Gastrocnemius medialis (tissue), 4 donors: ENCODE measurements at regions not wholly inside any gene's neighbourhood (a gene's known extent, or its start where the extent isn't known, plus 50 kb on each side); places are given as distances from the start of the nearest gene placed in this dataset.

Experiments used
- CTCF ChIP-seq, 5 experiments: fragments of 450-650 bp in 3 of 5; fragments of 200-600 bp in 2 of 5; sonication (generic) in 2 of 5; IDR thresholded peaks in 4 of 5; conservative IDR thresholded peaks in 1 of 5; 1 replicate in 4 of 5; 2 replicates in 1 of 5; pipeline ENCODE4 v1.5.1; 2016 to 2019; ENCODE audit warnings: antibody characterized with exemption in 5 of 5, mild to moderate bottlenecking in 3 of 5, moderate library complexity in 3 of 5
- POLR2A ChIP-seq, 2 donors: fragments of 450-650 bp; IDR thresholded peaks; one replicate each; pipeline ENCODE4 v1.6.1; 2017; ENCODE audit warnings: antibody characterized with exemption in 2 of 2, mild to moderate bottlenecking in 2 of 2, moderate library complexity in 2 of 2

GRCh38 chr4:46505131-46505530 is 115.2 kb upstream of the GABRA2 start:
- TF ChIP-seq CTCF (IDR thresholded peaks at IDR 0.05 in 4 of 5, conservative IDR thresholded peaks at IDR 0.05 in 1 of 5), result no peak
- no peak for TF ChIP-seq POLR2A (IDR thresholded peaks at IDR 0.05)
